ENCODE measurements at regions not wholly inside any gene's neighbourhood (a gene's known extent, or its start where the extent isn't known, plus 50 kb on each side); places are given as distances from the start of the nearest gene placed in this dataset.

- WGBS (ENCODE audit: low lambda C conversion rate) = 0% methylated on average over 3 of the region's 3 CpGs
- H3K27me3 ChIP-seq (ENCODE audit: control insufficient read depth in 1 of 2, insufficient read depth in 2 of 2, low read length in 2 of 2) = no peaks in the 10 kb centered on the region
- ChIA-PET POLR2A (no interaction called here), CTCF (ENCODE audit: low intra/inter-chr PET ratio, low total read pairs) (no interaction called here)
- no peak for TF ChIP-seq ZNF577 (CRISPR knock-in tag; IDR thresholded peaks at IDR 0.05; ENCODE audit: borderline replicate concordance, low read depth)
- TF ChIP-seq HOXA7 (CRISPR knock-in tag; IDR thresholded peaks at IDR 0.05) = no peak
- no peak for TF ChIP-seq SNAPC2 (CRISPR knock-in tag; IDR thresholded peaks at IDR 0.05)
- TF ChIP-seq ZNF589 (CRISPR knock-in tag; conservative IDR thresholded peaks at IDR 0.05) = no peak
- no peak for TF ChIP-seq ZNF549 (CRISPR knock-in tag; IDR thresholded peaks at IDR 0.05)
- no peak for TF ChIP-seq ZFAT (CRISPR knock-in tag; conservative IDR thresholded peaks at IDR 0.05)
- no peak for TF ChIP-seq MED1 (CRISPR knock-in tag; IDR thresholded peaks at IDR 0.05)
- TF ChIP-seq ZNF878 (CRISPR knock-in tag; IDR thresholded peaks at IDR 0.05) = no peak
- no peak for TF ChIP-seq CBX2 (IDR thresholded peaks at IDR 0.05; ENCODE audit: low read depth, low read length)
- TF ChIP-seq CBX2 (CRISPR knock-in tag; IDR thresholded peaks at IDR 0.05; ENCODE audit: low read depth) = no peak
- no peak for TF ChIP-seq MBNL3 (CRISPR knock-in tag; conservative IDR thresholded peaks at IDR 0.05)
- TF ChIP-seq E2F1 (CRISPR knock-in tag; IDR thresholded peaks at IDR 0.05) = no peak
- no peak for TF ChIP-seq ZMYM2 (CRISPR knock-in tag; IDR thresholded peaks at IDR 0.05)
- no peak for TF ChIP-seq NCOA2 (CRISPR knock-in tag; IDR thresholded peaks at IDR 0.05)
- TF ChIP-seq PHF20 (CRISPR knock-in tag; IDR thresholded peaks at IDR 0.05) = no peak
- TF ChIP-seq ZBTB1 (CRISPR knock-in tag; IDR thresholded peaks at IDR 0.05; ENCODE audit: borderline replicate concordance) = no peak
- TF ChIP-seq ZNF740 (CRISPR knock-in tag; IDR thresholded peaks at IDR 0.05) = no peak
- TF ChIP-seq PBX3 (CRISPR knock-in tag; IDR thresholded peaks at IDR 0.05; ENCODE audit: borderline replicate concordance) = no peak
- intact Hi-C loops (cut with micrococcal nuclease; ENCODE audit: unreplicated experiment) = no loop called here
- no peaks in the 10 kb centered on the region for H3K9me3 ChIP-seq (ENCODE audit: low read length)
- H3K36me3 ChIP-seq (replicated peaks in 1 of 2; ENCODE audit: control insufficient read depth in 1 of 2, insufficient read depth in 2 of 2, low read length in 2 of 2) = no peaks in the 10 kb centered on the region
- no peak overlapping the region for H3K4me2 ChIP-seq (ENCODE audit: low read depth, low read length)
- H3K4me1 ChIP-seq (ENCODE audit: insufficient read depth, low read length) = no peaks in the 10 kb centered on the region
- DNase-seq (ENCODE audit: low spot score) (no peak), FAIRE-seq (no peak), ATAC-seq (no peak)
- in situ Hi-C loops (cut with HindIII; ENCODE audit: extremely low pct_ligation_motif_present, low pct_unique_long_range_greater_than_20kb) = no loop called here
- no peak overlapping the region for H3K4me3 ChIP-seq (replicated peaks in 1 of 3; ENCODE audit: insufficient read depth in 1 of 3, low read depth in 2 of 3, low read length in 3 of 3)
- no TSS peak for BruUV-seq (replicated peaks)
- no peak overlapping the region for H3K9ac ChIP-seq (ENCODE audit: insufficient read depth, low read depth, low read length)
- H4K20me1 ChIP-seq (ENCODE audit: insufficient read depth, low read length) = no peaks in the 10 kb centered on the region
- H2AFZ ChIP-seq (ENCODE audit: low read length) = no peak overlapping the region
- no peaks in the 10 kb centered on the region for H3K79me2 ChIP-seq (ENCODE audit: insufficient read depth, low read length)
- no peak overlapping the region for H3K27ac ChIP-seq (ENCODE audit: extremely low read length, insufficient read depth, low read length)
Measured at GRCh38 chr11:79616392-79616851, 175.6 kb upstream of the TENM4 start.
